Astrocyte (in vitro differentiated cells and primary cell): ENCODE measurements at regions not wholly inside any gene's neighbourhood (a gene's known extent, or its start where the extent isn't known, plus 50 kb on each side); places are given as distances from the start of the nearest gene placed in this dataset.

Experiments
- CTCF ChIP-seq: IDR thresholded peaks from 2 replicates; pipeline ENCODE4 v1.5.1; 2011; ENCODE audit warnings: low read depth, mild to moderate bottlenecking, inconsistent platforms, low read length, moderate library complexity; ENCODE audit not compliant: insufficient read depth
- EZH2 ChIP-seq: IDR thresholded peaks from 2 replicates; pipeline ENCODE4 v1.6.1; 2012; ENCODE audit warnings: mild to moderate bottlenecking, low read length, inconsistent platforms; ENCODE audit not compliant: insufficient read depth

- TF ChIP-seq CTCF (no peak), EZH2 (no peak)
Measured at GRCh38 chr4:26104056-26104685, 190.2 kb downstream of the SMIM20 start.
